Smooth muscle cell (in vitro differentiated cells): ENCODE measurements at regions not wholly inside any gene's neighbourhood (a gene's known extent, or its start where the extent isn't known, plus 50 kb on each side); places are given as distances from the start of the nearest gene placed in this dataset.
"Not testable (repeated sequence)": the region's sequence is repeated elsewhere in the genome, so short reads cannot be mapped to it uniquely, and the experiment has no call there.

Experiments used
- DNase-seq: peaks from one replicate; lab custom pipeline; 2025; ENCODE audit not compliant: unreplicated experiment; lab: John Stamatoyannopoulos, UW
- H2AFZ ChIP-seq: fragments of 200-600 bp; sonication (generic); 2 replicates; pipeline ENCODE4 v1.6.0; 2016; ENCODE audit warnings: antibody characterized with exemption, low read depth, mild to moderate bottlenecking
- H3F3A ChIP-seq: fragments of 200-600 bp; sonication (generic); 2 replicates; pipeline ENCODE4 v1.6.0; 2017; ENCODE audit warnings: antibody characterized with exemption, low read depth
- H3K27ac ChIP-seq: fragments of 200-600 bp; sonication (generic); 2 replicates; pipeline ENCODE4 v1.5.1; 2016; ENCODE audit warnings: low read depth, mild to moderate bottlenecking
- H3K27me3 ChIP-seq: fragments of 200-600 bp; sonication (generic); 2 replicates; pipeline ENCODE4 v1.6.1; 2016; ENCODE audit warnings: low read depth, mild to moderate bottlenecking
- H3K36me3 ChIP-seq: fragments of 200-600 bp; sonication (generic); 2 replicates; pipeline ENCODE4 v1.5.1; 2016; ENCODE audit warnings: low read depth
- H3K4me1 ChIP-seq: fragments of 200-600 bp; sonication (generic); 2 replicates; pipeline ENCODE4 v1.5.1; 2016; ENCODE audit warnings: low read depth
- H3K4me2 ChIP-seq: fragments of 200-600 bp; sonication (generic); 2 replicates; pipeline ENCODE4 v1.6.0; 2016; ENCODE audit warnings: mild to moderate bottlenecking
- H3K4me3 ChIP-seq: fragments of 200-600 bp; sonication (generic); 2 replicates; pipeline ENCODE4 v1.5.1; 2016; ENCODE audit warnings: mild to moderate bottlenecking
- H3K79me2 ChIP-seq: fragments of 200-600 bp; sonication (generic); 2 replicates; pipeline ENCODE4 v1.6.0; 2016; ENCODE audit warnings: low read depth, mild to moderate bottlenecking
- H3K9ac ChIP-seq: fragments of 200-600 bp; sonication (generic); 2 replicates; pipeline ENCODE4 v1.6.0; 2016; ENCODE audit warnings: low read depth
- H3K9me3 ChIP-seq: fragments of 200-600 bp; sonication (generic); replicated peaks from 2 replicates; pipeline ENCODE4 v1.5.1; 2016; ENCODE audit warnings: low read depth
- H4K20me1 ChIP-seq: fragments of 200-600 bp; sonication (generic); 2 replicates; pipeline ENCODE4 v1.6.0; 2016; ENCODE audit warnings: low read depth
- CTCF ChIP-seq: fragments of 200-600 bp; sonication (generic); IDR thresholded peaks from 2 replicates; pipeline ENCODE4 v1.5.1; 2017; ENCODE audit warnings: borderline replicate concordance, mild to moderate bottlenecking, antibody characterized with exemption; ENCODE audit not compliant: insufficient read depth, poor library complexity, severe bottlenecking
- WGBS: methylation state at CpG from one replicate; pipeline ENCODE4 v1.1.7; 2016; ENCODE audit warnings: low lambda C conversion rate; 5-methylcytosine and 5-hydroxymethylcytosine counted together

DNA sequence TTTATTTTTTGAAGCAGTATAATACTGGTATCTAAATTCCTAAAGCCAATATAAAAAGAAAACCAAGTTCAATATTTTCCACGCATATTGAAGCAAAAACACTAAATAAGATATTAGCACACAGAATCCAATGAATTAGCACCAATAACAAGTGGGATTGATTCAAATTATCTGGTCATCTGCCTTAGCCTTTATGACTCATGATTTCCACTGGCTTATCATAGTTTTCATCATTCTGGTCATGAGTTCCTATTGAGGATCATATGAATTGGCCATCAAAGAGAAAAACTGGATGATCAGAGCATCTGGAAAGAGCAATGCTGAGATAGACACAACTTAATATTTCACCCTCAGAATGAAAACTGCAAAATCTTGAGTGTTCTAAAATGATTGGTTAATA lies 809.9 kb downstream of the MCTP2 start:
- TF ChIP-seq CTCF: no peak
- Histone ChIP-seq H3K79me2 (no peaks in the 10 kb centered on the region), H3F3A (no peaks in the 10 kb centered on the region), H3K4me2 (no peak overlapping the region), H2AFZ (no peak overlapping the region), H3K9ac (no peak overlapping the region), H3K27ac (no peak overlapping the region), H4K20me1 (no peaks in the 10 kb centered on the region), H3K27me3 (no peaks in the 10 kb centered on the region), H3K36me3 (no peaks in the 10 kb centered on the region), H3K4me3 (no peak overlapping the region), H3K9me3 (no peaks in the 10 kb centered on the region), H3K4me1 (no peaks in the 10 kb centered on the region)
- 100% methylated on average over 1 of the region's 1 CpG for WGBS
- no peak for DNase-seq

DNA sequence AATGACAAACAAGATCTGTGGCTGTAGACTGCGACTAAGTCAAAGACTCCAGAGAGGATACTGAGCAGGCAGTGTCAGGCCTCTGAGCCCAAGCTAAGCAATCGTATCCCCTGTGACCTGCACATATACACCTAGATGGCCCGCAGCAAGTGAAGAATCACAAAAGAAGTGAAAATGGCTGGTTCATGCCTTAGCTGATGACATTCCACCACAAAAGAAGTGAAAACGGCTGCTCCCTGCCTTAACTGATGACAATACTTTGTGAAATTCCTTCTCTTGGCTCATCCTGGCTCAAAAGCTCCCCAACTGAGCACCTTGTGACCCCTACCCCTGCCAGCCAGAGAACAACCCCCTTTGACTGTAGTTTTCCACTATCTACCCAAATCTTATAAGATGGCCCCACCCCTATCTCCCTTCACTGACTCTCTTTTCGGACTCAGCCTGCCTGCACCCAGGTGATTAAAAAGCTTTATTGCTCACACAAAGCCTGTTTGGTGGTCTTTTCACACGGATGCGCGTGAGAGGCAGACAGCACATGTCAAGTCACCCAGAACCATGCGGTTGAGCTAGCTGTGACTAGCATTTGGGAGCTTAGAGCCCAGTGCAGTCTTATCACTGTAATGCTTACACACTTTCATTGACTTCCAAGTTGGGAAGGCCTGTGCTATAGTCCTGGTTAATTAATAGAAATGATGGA lies 812.0 kb downstream of the MCTP2 start:
- WGBS: 79% methylated on average over 9 of the region's 9 CpGs
- not testable (repeated sequence) for H3K9me3 ChIP-seq, H4K20me1 ChIP-seq, H3K36me3 ChIP-seq, H3K4me2 ChIP-seq, H3K27me3 ChIP-seq, H3K4me1 ChIP-seq, H3K27ac ChIP-seq, DNase-seq, H3K79me2 ChIP-seq, H3K9ac ChIP-seq, H3K4me3 ChIP-seq, H2AFZ ChIP-seq, H3F3A ChIP-seq

- no peak overlapping the region for H3K4me2 ChIP-seq
- no peak overlapping the region for H3K9ac ChIP-seq
- no peak overlapping the region for H3K4me3 ChIP-seq
- no peak overlapping the region for H3K27ac ChIP-seq
- H3K27me3 ChIP-seq: no peaks in the 10 kb centered on the region
- TF ChIP-seq CTCF: no peak
- WGBS: 50% methylated on average over 1 of the region's 1 CpG
- no peak for DNase-seq
- no peaks in the 10 kb centered on the region for H4K20me1 ChIP-seq
- no peaks in the 10 kb centered on the region for H3F3A ChIP-seq
- H3K9me3 ChIP-seq: peaks cover 7% of the 10 kb centered on the region
- no peaks in the 10 kb centered on the region for H3K4me1 ChIP-seq
- H3K79me2 ChIP-seq: no peaks in the 10 kb centered on the region
- peaks cover 8% of the 10 kb centered on the region for H3K36me3 ChIP-seq
- H2AFZ ChIP-seq: no peak overlapping the region
Observed at GRCh38 chr15:95043933-95044313, 812.6 kb downstream of the MCTP2 start.

GRCh38 chr15:95044745-95045417 lies 813.5 kb downstream of the MCTP2 start:
- Histone ChIP-seq H3F3A (no peaks in the 10 kb centered on the region), H3K79me2 (no peaks in the 10 kb centered on the region), H3K4me3 (no peak overlapping the region), H3K27me3 (no peaks in the 10 kb centered on the region), H3K9me3 (peaks cover 7% of the 10 kb centered on the region), H4K20me1 (no peaks in the 10 kb centered on the region), H2AFZ (no peak overlapping the region), H3K9ac (no peak overlapping the region), H3K36me3 (peaks cover 8% of the 10 kb centered on the region), H3K4me2 (no peak overlapping the region), H3K4me1 (no peaks in the 10 kb centered on the region), H3K27ac (no peak overlapping the region)
- no peak for TF ChIP-seq CTCF
- DNase-seq: no peak
- WGBS: 73% methylated on average over 8 of the region's 8 CpGs
